Testis (tissue), 2 donors: ENCODE measurements at regions not wholly inside any gene's neighbourhood (a gene's known extent, or its start where the extent isn't known, plus 50 kb on each side); places are given as distances from the start of the nearest gene placed in this dataset.

Source experiments
- CTCF ChIP-seq, 3 experiments: fragments of 450-650 bp in 2 of 3; fragments of 200-600 bp in 1 of 3; sonication (generic) in 1 of 3; IDR thresholded peaks; one replicate each; pipeline ENCODE4 v1.5.1; 2016 to 2019; ENCODE audit warnings: antibody characterized with exemption in 3 of 3, mild to moderate bottlenecking in 2 of 3, moderate library complexity in 1 of 3
- POLR2A ChIP-seq: fragments of 450-650 bp; IDR thresholded peaks from one replicate; pipeline ENCODE4 v1.6.1; 2017; ENCODE audit warnings: antibody characterized with exemption, mild to moderate bottlenecking, moderate library complexity

GRCh38 chrY:7496001-7496400 is 584.4 kb upstream of the AMELY start:
- TF ChIP-seq CTCF (IDR thresholded peaks at IDR 0.05), result no peak
- TF ChIP-seq POLR2A, result no peak
